SH-SY5Y (cell line): ENCODE measurements at regions not wholly inside any gene's neighbourhood (a gene's known extent, or its start where the extent isn't known, plus 50 kb on each side); places are given as distances from the start of the nearest gene placed in this dataset.

ENCODE experiments used
- GATA2 ChIP-seq: IDR thresholded peaks from 2 replicates; pipeline ENCODE4 v1.6.1; 2011; ENCODE audit warnings: mild to moderate bottlenecking, low read depth, low read length
- GATA3 ChIP-seq: IDR thresholded peaks from 2 replicates; pipeline ENCODE4 v1.6.1; 2011; ENCODE audit warnings: low read depth, mild to moderate bottlenecking, low read length, moderate library complexity

DNA sequence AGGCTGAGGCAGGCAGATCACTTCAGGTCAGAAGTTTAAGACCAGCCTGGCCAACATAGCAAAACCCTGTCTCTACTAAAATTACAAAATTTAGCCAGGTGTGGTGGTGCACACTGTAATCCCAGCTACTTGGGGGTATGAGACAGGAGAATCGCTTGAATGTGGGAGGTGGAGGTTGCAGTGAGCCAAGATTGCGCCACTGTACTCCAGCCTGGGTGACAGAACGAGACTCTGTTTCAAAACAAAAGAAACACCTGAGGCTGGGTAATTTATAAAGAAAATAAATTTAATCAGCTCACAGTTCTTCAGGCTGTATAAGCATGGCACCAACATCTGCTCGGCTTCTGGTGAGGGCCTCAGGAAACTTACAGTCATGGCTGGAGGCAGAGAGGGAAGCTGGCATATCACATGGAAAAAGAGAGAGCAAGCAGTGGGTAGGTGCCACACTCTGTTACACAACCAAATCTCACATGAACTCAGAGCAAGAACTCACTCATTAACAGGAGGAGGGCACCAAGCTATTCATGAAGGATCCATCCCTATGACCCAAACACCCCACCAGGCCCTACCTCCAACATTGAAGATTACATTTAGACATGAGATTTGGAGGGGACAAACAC, 244.1 kb upstream of the RBBP8 start:
- TF ChIP-seq GATA2 (no peak), GATA3 (no peak)
